ENCODE measurements at regions not wholly inside any gene's neighbourhood (a gene's known extent, or its start where the extent isn't known, plus 50 kb on each side); places are given as distances from the start of the nearest gene placed in this dataset.

GRCh38 chr12:72084880-72085279 lies 146.2 kb downstream of the TPH2 start:
- no peaks in the 10 kb centered on the region for H4K20me1 ChIP-seq (ENCODE audit: insufficient read depth)
- ATAC-seq (no peak), DNase-seq (ENCODE audit: low read depth, low spot score) (no peak)
- ChIA-PET RAD21 (ENCODE audit: low non-redundant PET in 1 of 2, low total read pairs in 2 of 2, uncharacterized antibody in 2 of 2, unreplicated experiment in 2 of 2) (no interaction called here), POLR2A (no interaction called here), CTCF (no interaction called here)
- no peak overlapping the region for H3K27ac ChIP-seq (ENCODE audit: low read depth, low read length)
- no peaks in the 10 kb centered on the region for H3K79me2 ChIP-seq (ENCODE audit: insufficient read depth, low read length)
- H3K4me2 ChIP-seq (ENCODE audit: low read length): no peak overlapping the region
- no peak overlapping the region for H2AFZ ChIP-seq (ENCODE audit: low read depth, low read length, poor library complexity, severe bottlenecking)
- no TSS peak for BruUV-seq (replicated peaks)
- no peaks in the 10 kb centered on the region for H3K36me3 ChIP-seq (ENCODE audit: control insufficient read depth in 1 of 2, insufficient read depth in 2 of 2, low read length in 2 of 2)
- H3K4me3 ChIP-seq (replicated peaks in 1 of 2; ENCODE audit: low read depth in 1 of 2, low read length in 2 of 2): no peak overlapping the region
- TF ChIP-seq, protein P1, sequence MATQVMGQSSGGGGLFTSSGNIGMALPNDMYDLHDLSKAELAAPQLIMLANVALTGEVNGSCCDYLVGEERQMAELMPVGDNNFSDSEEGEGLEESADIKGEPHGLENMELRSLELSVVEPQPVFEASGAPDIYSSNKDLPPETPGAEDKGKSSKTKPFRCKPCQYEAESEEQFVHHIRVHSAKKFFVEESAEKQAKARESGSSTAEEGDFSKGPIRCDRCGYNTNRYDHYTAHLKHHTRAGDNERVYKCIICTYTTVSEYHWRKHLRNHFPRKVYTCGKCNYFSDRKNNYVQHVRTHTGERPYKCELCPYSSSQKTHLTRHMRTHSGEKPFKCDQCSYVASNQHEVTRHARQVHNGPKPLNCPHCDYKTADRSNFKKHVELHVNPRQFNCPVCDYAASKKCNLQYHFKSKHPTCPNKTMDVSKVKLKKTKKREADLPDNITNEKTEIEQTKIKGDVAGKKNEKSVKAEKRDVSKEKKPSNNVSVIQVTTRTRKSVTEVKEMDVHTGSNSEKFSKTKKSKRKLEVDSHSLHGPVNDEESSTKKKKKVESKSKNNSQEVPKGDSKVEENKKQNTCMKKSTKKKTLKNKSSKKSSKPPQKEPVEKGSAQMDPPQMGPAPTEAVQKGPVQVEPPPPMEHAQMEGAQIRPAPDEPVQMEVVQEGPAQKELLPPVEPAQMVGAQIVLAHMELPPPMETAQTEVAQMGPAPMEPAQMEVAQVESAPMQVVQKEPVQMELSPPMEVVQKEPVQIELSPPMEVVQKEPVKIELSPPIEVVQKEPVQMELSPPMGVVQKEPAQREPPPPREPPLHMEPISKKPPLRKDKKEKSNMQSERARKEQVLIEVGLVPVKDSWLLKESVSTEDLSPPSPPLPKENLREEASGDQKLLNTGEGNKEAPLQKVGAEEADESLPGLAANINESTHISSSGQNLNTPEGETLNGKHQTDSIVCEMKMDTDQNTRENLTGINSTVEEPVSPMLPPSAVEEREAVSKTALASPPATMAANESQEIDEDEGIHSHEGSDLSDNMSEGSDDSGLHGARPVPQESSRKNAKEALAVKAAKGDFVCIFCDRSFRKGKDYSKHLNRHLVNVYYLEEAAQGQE (IDR thresholded peaks at IDR 0.05; ENCODE audit: low read depth): no peak
- TF ChIP-seq EZH2phosphoT487 (IDR thresholded peaks at IDR 0.05; ENCODE audit: borderline replicate concordance): no peak
- no peak for TF ChIP-seq EGR1 (IDR thresholded peaks at IDR 0.05; ENCODE audit: low read depth)
- no peak for TF ChIP-seq ELF1 (IDR thresholded peaks at IDR 0.05; ENCODE audit: borderline replicate concordance, low read depth)
- TF ChIP-seq EZH2 (IDR thresholded peaks at IDR 0.05): no peak
- TF ChIP-seq SRF (IDR thresholded peaks at IDR 0.05; ENCODE audit: low read depth): no peak
- TF ChIP-seq ZBTB33 (IDR thresholded peaks at IDR 0.05; ENCODE audit: extremely low read depth, insufficient replicate concordance, low read length): no peak
- no peak for TF ChIP-seq ZFX (IDR thresholded peaks at IDR 0.05)
- no peak for TF ChIP-seq JUND (IDR thresholded peaks at IDR 0.05)
- TF ChIP-seq POLR2A (IDR thresholded peaks at IDR 0.05; ENCODE audit: borderline replicate concordance, extremely low read depth, insufficient read depth, insufficient read length): no peak
- no peak for TF ChIP-seq FOSL1 (IDR thresholded peaks at IDR 0.05; ENCODE audit: low read depth)
- no peak for TF ChIP-seq YY1 (IDR thresholded peaks at IDR 0.05; ENCODE audit: extremely low read depth, insufficient replicate concordance, low read depth, low read length)
- TF ChIP-seq SIN3A (IDR thresholded peaks at IDR 0.05; ENCODE audit: low read depth): no peak
- H3K9me2 ChIP-seq (ENCODE audit: insufficient read depth): no peaks in the 10 kb centered on the region
- no peaks in the 10 kb centered on the region for H3K9me3 ChIP-seq (ENCODE audit: control insufficient read depth in 1 of 2, insufficient read depth in 1 of 2, low read depth in 1 of 2, low read length in 2 of 2)
- H3K27me3 ChIP-seq (ENCODE audit: insufficient read depth, low read length): no peaks in the 10 kb centered on the region
- no peaks in the 10 kb centered on the region for H3K4me1 ChIP-seq (ENCODE audit: control insufficient read depth in 1 of 2, insufficient read depth in 2 of 2, low read length in 2 of 2)
- H3K9ac ChIP-seq (ENCODE audit: low read length): no peak overlapping the region
- intact Hi-C loops (cut with micrococcal nuclease): no loop called here

All from HCT116 (cell line).